Muscle of arm (tissue), 1 donor: ENCODE measurements at regions not wholly inside any gene's neighbourhood (a gene's known extent, or its start where the extent isn't known, plus 50 kb on each side); places are given as distances from the start of the nearest gene placed in this dataset.

Experiments used
- DNase-seq: peaks from one replicate; pipeline ENCODE4 v3.0.0-alpha.2; 2013

GRCh38 chr1:218938259-218938658 lies 235.4 kb upstream of the LYPLAL1 start:
- no peak for DNase-seq

GRCh38 chr1:218939095-218939494 lies 234.6 kb upstream of the LYPLAL1 start:
- no peak for DNase-seq

- DNase-seq: no peak
Measured at GRCh38 chr1:218942431-218942830, 231.2 kb upstream of the LYPLAL1 start.

GRCh38 chr1:218943371-218943770 lies 230.3 kb upstream of the LYPLAL1 start:
- DNase-seq: no peak

- DNase-seq: no peak
Measured at GRCh38 chr1:218945050-218945449, 228.6 kb upstream of the LYPLAL1 start.

- no peak for DNase-seq
Measured at GRCh38 chr1:218946147-218946546, 227.5 kb upstream of the LYPLAL1 start.

GRCh38 chr1:218948446-218948845 lies 225.2 kb upstream of the LYPLAL1 start:
- no peak for DNase-seq

GRCh38 chr1:218953386-218953785 lies 220.3 kb upstream of the LYPLAL1 start:
- no peak for DNase-seq

GRCh38 chr1:218957971-218958370 lies 215.7 kb upstream of the LYPLAL1 start:
- DNase-seq: no peak

- DNase-seq: no peak
Measured at GRCh38 chr1:218959784-218960183, 213.9 kb upstream of the LYPLAL1 start.

GRCh38 chr1:218964471-218965185 lies 209.1 kb upstream of the LYPLAL1 start:
- DNase-seq: no peak

- DNase-seq: no peak
Measured at GRCh38 chr1:218965821-218966220, 207.9 kb upstream of the LYPLAL1 start.

GRCh38 chr1:218967254-218967653 lies 206.4 kb upstream of the LYPLAL1 start:
- no peak for DNase-seq

GRCh38 chr1:218967836-218968235 lies 205.8 kb upstream of the LYPLAL1 start:
- no peak for DNase-seq

GRCh38 chr1:218969006-218969405 lies 204.7 kb upstream of the LYPLAL1 start:
- peak; percentile 47 for DNase-seq

GRCh38 chr1:218970397-218970990 lies 203.2 kb upstream of the LYPLAL1 start:
- no peak for DNase-seq

- DNase-seq: peak; percentile 87
Measured at GRCh38 chr1:218971156-218971555, 202.5 kb upstream of the LYPLAL1 start.

GRCh38 chr1:218980881-218981280 lies 192.8 kb upstream of the LYPLAL1 start:
- no peak for DNase-seq

- DNase-seq: no peak
Measured at GRCh38 chr1:218982482-218982881, 191.2 kb upstream of the LYPLAL1 start.

- DNase-seq: no peak
Measured at GRCh38 chr1:218983433-218983832, 190.2 kb upstream of the LYPLAL1 start.

- no peak for DNase-seq
Measured at GRCh38 chr1:218983848-218984247, 189.8 kb upstream of the LYPLAL1 start.

- no peak for DNase-seq
Measured at GRCh38 chr1:218985424-218985984, 188.2 kb upstream of the LYPLAL1 start.

GRCh38 chr1:218986816-218987215 lies 186.9 kb upstream of the LYPLAL1 start:
- DNase-seq: no peak

GRCh38 chr1:218990019-218990418 lies 183.7 kb upstream of the LYPLAL1 start:
- no peak for DNase-seq
